ENCODE measurements at regions not wholly inside any gene's neighbourhood (a gene's known extent, or its start where the extent isn't known, plus 50 kb on each side); places are given as distances from the start of the nearest gene placed in this dataset.

DNA sequence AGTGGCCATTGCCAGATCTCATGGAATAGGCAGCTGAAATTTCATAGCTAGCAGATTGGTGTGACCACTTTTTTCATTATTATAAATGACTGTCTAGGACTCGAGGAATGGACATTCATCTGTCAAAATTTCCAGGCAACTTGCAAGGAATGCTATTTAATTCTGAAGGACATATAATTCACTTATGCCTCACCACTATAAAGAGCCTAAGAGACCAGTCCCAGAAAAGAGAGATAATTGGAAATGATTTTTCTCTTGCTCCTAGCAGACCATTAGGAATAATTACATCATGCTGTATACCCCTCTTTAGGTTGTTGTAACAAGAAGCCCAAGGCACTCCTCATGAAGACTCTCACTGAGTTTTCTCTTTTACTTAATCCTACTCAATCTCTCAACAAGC is 557.4 kb upstream of the RAB6C start:
- no peak for DNase-seq
- Histone ChIP-seq H3K9me3 (no peaks in the 10 kb centered on the region), H3K4me1 (no peaks in the 10 kb centered on the region), H3K27me3 (no peaks in the 10 kb centered on the region), H3K4me3 (ENCODE audit: low read depth, low read length) (no peak overlapping the region), H3K36me3 (no peaks in the 10 kb centered on the region)
- no peak for TF ChIP-seq CTCF (IDR thresholded peaks at IDR 0.05; ENCODE audit: low read depth, low read length)

DNA sequence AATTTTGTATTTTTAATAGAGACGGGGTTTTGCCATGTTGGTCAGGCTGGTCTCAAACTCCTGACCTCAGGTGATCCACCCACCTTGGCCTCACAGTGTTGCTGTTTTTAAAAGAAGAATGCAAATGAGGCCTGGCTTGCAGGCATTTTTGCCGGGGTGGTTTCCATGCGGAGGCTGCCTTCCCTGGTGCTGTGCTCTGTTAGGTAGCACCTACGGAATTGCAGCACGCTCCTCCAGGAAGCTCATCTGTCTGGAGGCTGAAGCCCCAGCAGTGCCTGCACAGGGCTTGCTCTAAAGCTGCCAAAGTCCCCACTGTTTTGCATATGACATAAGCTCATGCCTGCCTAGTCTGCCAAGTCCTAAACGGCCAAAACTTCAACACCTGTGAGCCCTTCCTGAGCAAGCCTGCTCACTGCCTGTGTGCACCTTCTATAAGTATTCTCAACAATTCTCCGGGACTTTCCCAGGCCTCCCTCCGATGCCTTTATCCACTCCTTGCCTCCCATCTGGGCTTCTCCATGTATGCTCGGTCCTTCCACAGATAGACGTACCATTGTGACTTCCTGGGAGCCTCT is 551.3 kb upstream of the RAB6C start:
- H3K36me3 ChIP-seq: no peaks in the 10 kb centered on the region
- H3K9me3 ChIP-seq: no peaks in the 10 kb centered on the region
- H3K4me3 ChIP-seq (ENCODE audit: low read depth, low read length): no peak overlapping the region
- no peaks in the 10 kb centered on the region for H3K27me3 ChIP-seq
- H3K4me1 ChIP-seq: no peaks in the 10 kb centered on the region
- DNase-seq: no peak
- no peak for TF ChIP-seq CTCF (IDR thresholded peaks at IDR 0.05; ENCODE audit: low read depth, low read length)

GRCh38 chr2:129430911-129431310 is 548.6 kb upstream of the RAB6C start:
- no peak for TF ChIP-seq CTCF (IDR thresholded peaks at IDR 0.05; ENCODE audit: low read depth, low read length)

DNA sequence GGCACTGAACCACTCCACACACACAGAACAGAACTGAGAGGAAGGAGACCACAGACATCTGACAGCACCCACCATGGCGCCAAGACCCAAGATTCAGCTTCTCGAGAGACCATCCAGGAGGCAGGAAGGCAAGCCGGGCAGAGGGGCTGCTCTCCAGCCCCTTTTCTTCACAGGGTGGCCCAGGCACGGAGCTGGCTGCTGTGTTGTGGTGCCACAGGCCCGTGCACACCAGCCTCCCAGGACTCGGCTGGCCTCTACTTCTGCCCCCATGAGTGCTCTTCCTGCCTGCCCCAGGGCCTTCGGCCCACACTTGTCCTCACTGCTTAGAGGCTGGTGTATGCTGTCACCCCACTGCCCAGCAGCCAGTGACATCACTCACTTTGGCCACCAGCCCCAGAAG is 547.6 kb upstream of the RAB6C start:
- no peak for DNase-seq
- no peak overlapping the region for H3K4me3 ChIP-seq (ENCODE audit: low read depth, low read length)
- H3K27me3 ChIP-seq: no peaks in the 10 kb centered on the region
- H3K4me1 ChIP-seq: no peaks in the 10 kb centered on the region
- TF ChIP-seq CTCF (IDR thresholded peaks at IDR 0.05; ENCODE audit: low read depth, low read length): no peak
- H3K36me3 ChIP-seq: no peaks in the 10 kb centered on the region
- H3K9me3 ChIP-seq: no peaks in the 10 kb centered on the region

More at GRCh38 chr2:129430911-129431310, 548.6 kb upstream of the RAB6C start:
- no peak for DNase-seq
- no peak overlapping the region for H3K4me3 ChIP-seq (ENCODE audit: low read depth, low read length)
- H3K4me1 ChIP-seq: no peaks in the 10 kb centered on the region
- H3K27me3 ChIP-seq: no peaks in the 10 kb centered on the region
- H3K36me3 ChIP-seq: no peaks in the 10 kb centered on the region
- no peaks in the 10 kb centered on the region for H3K9me3 ChIP-seq

GRCh38 chr2:129436809-129437208 is 542.7 kb upstream of the RAB6C start:
- no peak overlapping the region for H3K4me3 ChIP-seq (ENCODE audit: low read depth, low read length)
- no peak for DNase-seq
- no peaks in the 10 kb centered on the region for H3K36me3 ChIP-seq
- H3K27me3 ChIP-seq: no peaks in the 10 kb centered on the region
- no peaks in the 10 kb centered on the region for H3K4me1 ChIP-seq
- no peaks in the 10 kb centered on the region for H3K9me3 ChIP-seq
- no peak for TF ChIP-seq CTCF (IDR thresholded peaks at IDR 0.05; ENCODE audit: low read depth, low read length)

DNA sequence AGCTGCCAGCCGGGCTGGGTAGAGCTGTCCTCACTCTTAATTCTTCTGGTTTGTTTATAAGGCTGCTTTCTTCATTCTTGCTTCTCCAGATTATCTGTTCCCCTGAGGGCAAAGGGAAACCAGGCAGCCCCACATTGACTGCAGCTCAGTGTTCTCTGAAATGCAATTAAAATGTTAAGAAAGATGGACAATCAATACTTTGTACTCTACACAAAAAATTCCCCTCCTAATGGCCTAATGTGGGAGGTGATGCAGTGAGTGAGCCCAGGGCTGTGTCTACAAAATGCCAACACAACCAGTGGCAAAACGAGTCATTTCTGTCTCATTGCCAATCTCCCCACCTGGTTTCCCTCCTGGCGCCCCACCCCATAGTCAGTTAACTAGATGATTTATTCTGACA is 541.7 kb upstream of the RAB6C start:
- no peak for DNase-seq
- Histone ChIP-seq H3K4me1 (no peaks in the 10 kb centered on the region), H3K4me3 (ENCODE audit: low read depth, low read length) (no peak overlapping the region), H3K36me3 (no peaks in the 10 kb centered on the region), H3K9me3 (no peaks in the 10 kb centered on the region), H3K27me3 (no peaks in the 10 kb centered on the region)
- TF ChIP-seq CTCF (IDR thresholded peaks at IDR 0.05; ENCODE audit: low read depth, low read length): no peak
